Nephron progenitor cell (in vitro differentiated cells): ENCODE measurements at regions not wholly inside any gene's neighbourhood (a gene's known extent, or its start where the extent isn't known, plus 50 kb on each side); places are given as distances from the start of the nearest gene placed in this dataset.
"Not testable (repeated sequence)": the region's sequence is repeated elsewhere in the genome, so short reads cannot be mapped to it uniquely, and the experiment has no call there.

Source experiments
- DNase-seq: peaks from one replicate; pipeline ENCODE4 v3.0.0; 2021
- H3K27ac Mint-ChIP-seq: 2 replicates; pipeline ENCODE4 v1.8.0; 2021; ENCODE audit warnings: mild to moderate bottlenecking, moderate library complexity, mixed read lengths
- H3K27me3 Mint-ChIP-seq: 2 replicates; pipeline ENCODE4 v1.8.0; 2021; ENCODE audit warnings: mild to moderate bottlenecking, low read depth, mixed read lengths; ENCODE audit not compliant: poor library complexity
- H3K36me3 Mint-ChIP-seq: 2 replicates; pipeline ENCODE4 v1.8.0; 2021; ENCODE audit warnings: low read depth, mixed read lengths
- H3K4me1 Mint-ChIP-seq: 2 replicates; pipeline ENCODE4 v1.8.0; 2021; ENCODE audit warnings: mixed read lengths
- H3K4me3 Mint-ChIP-seq: 2 replicates; pipeline ENCODE4 v1.8.0; 2021; ENCODE audit warnings: mild to moderate bottlenecking, moderate library complexity, mixed read lengths
- H3K9me3 Mint-ChIP-seq: 2 replicates; pipeline ENCODE4 v1.8.0; 2021; ENCODE audit warnings: mild to moderate bottlenecking, moderate library complexity, mixed read lengths
- CTCF ChIP-seq: fragments of 200-600 bp; sonication (generic); IDR thresholded peaks from 2 replicates; pipeline ENCODE4 v1.5.0; 2021; ENCODE audit warnings: antibody characterized with exemption

- DNase-seq, result peak; percentile 65
Observed at GRCh38 chr14:22112004-22112403, 438.4 kb upstream of the OR4E1 start.

DNA sequence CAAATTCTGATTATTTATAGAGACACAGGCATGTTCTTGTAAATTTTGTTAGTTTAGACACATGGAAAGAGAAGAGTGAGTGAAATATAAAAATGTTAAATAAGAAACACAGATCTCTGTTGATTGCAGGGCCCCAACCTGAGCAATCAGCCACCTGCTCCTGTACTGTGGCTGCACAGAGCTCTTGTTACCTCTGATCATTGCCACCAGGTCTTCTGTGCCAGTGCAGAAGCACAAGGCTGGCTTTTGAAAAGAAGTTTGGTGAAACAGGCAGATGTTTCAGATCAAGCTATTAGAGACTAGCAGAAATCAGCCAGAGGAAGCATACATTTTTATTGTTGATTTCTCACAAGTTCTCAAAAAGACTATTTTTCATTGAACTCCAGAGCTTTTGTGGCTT is 434.1 kb upstream of the OR4E1 start:
- Mint-ChIP-seq H3K36me3 (no peaks in the 10 kb centered on the region), H3K27ac (no peak overlapping the region), H3K27me3 (peaks cover 4% of the 10 kb centered on the region), H3K4me1 (no peaks in the 10 kb centered on the region), H3K9me3 (no peaks in the 10 kb centered on the region), H3K4me3 (no peak overlapping the region)
- TF ChIP-seq CTCF, result no peak
- no peak for DNase-seq

More at GRCh38 chr14:22112004-22112403, 438.4 kb upstream of the OR4E1 start:
- H3K4me1 Mint-ChIP-seq, result no peaks in the 10 kb centered on the region
- TF ChIP-seq CTCF, result peak; percentile 54
- H3K27me3 Mint-ChIP-seq, result no peaks in the 10 kb centered on the region
- no peak overlapping the region for H3K4me3 Mint-ChIP-seq
- H3K27ac Mint-ChIP-seq, result no peak overlapping the region
- H3K9me3 Mint-ChIP-seq, result no peaks in the 10 kb centered on the region
- no peaks in the 10 kb centered on the region for H3K36me3 Mint-ChIP-seq

DNA sequence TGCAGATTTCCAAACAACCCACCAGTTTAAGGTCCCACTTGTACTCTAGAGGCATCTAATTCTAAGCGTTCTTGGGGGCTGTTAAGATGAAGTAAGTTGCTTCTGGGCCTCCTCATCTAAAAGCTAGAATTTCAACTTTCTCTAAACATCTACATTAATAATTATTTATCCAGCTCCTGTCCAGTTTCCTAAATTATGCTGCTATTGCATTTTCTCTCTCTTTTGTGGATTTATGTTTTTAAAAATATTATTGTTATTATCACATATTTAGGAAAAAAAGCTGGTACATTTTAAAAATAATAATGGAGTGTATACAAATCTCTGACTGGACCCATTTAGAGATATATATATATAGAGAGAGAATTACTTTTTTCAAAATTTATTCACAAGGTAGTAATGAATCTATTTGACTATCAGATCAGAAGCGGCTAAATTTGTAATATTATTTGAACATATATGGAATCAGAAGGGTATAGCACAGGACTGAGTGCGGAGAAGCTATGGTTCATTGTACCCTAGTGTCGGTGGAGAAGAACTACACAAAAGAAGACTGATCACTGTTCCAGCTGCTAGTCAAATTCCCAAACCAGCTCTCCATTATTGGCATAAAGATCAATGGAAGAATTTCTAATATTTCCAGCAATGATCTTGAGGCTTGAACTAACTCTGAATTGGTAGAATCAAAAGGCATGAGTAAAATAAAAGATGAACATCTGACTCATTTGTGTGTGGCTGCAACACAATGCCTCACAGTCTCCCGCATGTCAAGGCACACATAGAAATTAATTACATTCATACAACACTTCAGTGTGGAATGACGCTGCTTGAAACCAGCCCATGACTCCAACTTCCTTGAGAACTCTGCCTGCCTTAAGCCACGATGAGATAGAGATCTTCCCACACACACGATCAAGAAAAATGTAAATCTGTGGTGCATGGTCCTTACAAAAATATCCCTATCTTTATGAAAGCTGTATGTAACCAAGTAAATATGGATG is 433.4 kb upstream of the OR4E1 start:
- DNase-seq, result no peak
- H3K27me3 Mint-ChIP-seq, result peaks cover 4% of the 10 kb centered on the region
- TF ChIP-seq CTCF, result no peak
- no peak overlapping the region for H3K27ac Mint-ChIP-seq
- no peaks in the 10 kb centered on the region for H3K9me3 Mint-ChIP-seq
- H3K36me3 Mint-ChIP-seq, result no peaks in the 10 kb centered on the region
- H3K4me3 Mint-ChIP-seq, result no peak overlapping the region
- H3K4me1 Mint-ChIP-seq, result no peaks in the 10 kb centered on the region

DNA sequence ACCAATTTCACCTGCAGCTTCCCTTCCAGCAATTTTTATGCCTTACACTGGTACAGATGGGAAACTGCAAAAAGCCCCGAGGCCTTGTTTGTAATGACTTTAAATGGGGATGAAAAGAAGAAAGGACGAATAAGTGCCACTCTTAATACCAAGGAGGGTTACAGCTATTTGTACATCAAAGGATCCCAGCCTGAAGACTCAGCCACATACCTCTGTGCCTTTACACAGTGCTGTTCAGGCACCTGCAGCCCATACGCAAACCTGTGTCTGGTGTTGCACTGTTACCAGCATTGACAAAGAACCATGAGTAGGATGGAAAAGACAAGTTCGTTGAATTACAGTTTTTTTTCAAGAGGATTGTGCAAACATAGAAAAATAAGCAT is 432.0 kb upstream of the OR4E1 start:
- Mint-ChIP-seq H3K27ac (no peak overlapping the region), H3K4me3 (no peak overlapping the region), H3K4me1 (no peaks in the 10 kb centered on the region), H3K36me3 (no peaks in the 10 kb centered on the region), H3K27me3 (peaks cover 4% of the 10 kb centered on the region), H3K9me3 (no peaks in the 10 kb centered on the region)
- no peak for TF ChIP-seq CTCF
- no peak for DNase-seq

- no peak for TF ChIP-seq CTCF
- Mint-ChIP-seq H3K9me3 (no peaks in the 10 kb centered on the region), H3K4me1 (no peaks in the 10 kb centered on the region), H3K36me3 (no peaks in the 10 kb centered on the region), H3K27ac (no peak overlapping the region), H3K4me3 (no peak overlapping the region), H3K27me3 (peaks cover 4% of the 10 kb centered on the region)
- DNase-seq, result no peak
Observed at GRCh38 chr14:22105006-22105623, 431.5 kb upstream of the OR4E1 start.

DNA sequence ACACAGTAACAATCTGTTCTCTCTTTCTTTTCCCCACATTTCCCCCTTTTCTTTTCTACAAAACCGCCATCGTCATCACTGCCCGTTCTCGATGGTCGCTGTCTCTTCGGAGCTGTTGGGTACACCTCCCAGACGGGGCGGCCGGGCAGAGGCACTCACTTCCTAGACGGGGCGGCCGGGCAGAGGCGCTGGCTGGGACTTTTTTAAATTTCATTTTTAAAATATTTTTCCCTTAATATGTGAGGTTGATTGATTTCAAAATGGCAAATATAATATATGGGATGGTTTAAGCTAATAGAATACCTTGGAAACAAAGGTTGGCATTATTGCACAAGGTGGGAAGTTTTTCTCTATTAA is 427.1 kb upstream of the OR4E1 start:
- H3K4me1 Mint-ChIP-seq, H3K27ac Mint-ChIP-seq: not testable (repeated sequence)

More for the DNA sequence above, 427.1 kb upstream of the OR4E1 start:
- H3K4me3 Mint-ChIP-seq, H3K9me3 Mint-ChIP-seq, H3K36me3 Mint-ChIP-seq, DNase-seq: not testable (repeated sequence)
- peaks cover 17% of the 10 kb centered on the region for H3K27me3 Mint-ChIP-seq
